GM18951 (cell line): ENCODE measurements at regions not wholly inside any gene's neighbourhood (a gene's known extent, or its start where the extent isn't known, plus 50 kb on each side); places are given as distances from the start of the nearest gene placed in this dataset.

Source experiments
- POLR2A ChIP-seq: IDR thresholded peaks from 4 replicates; pipeline ENCODE4 v1.6.1; 2011; ENCODE audit warnings: mild to moderate bottlenecking; ENCODE audit not compliant: insufficient read length, insufficient read depth; ENCODE audit errors: extremely low read depth
- in situ Hi-C: fragments of 300-500 bp; cut with MboI; formaldehyde crosslinking; loops from one replicate; pipeline ENCODE4 v1.12.0; 2022; ENCODE audit warnings: low sequenced_read_pairs, mixed read lengths, inconsistent platforms; ENCODE audit not compliant: unreplicated experiment

GRCh38 chr13:109541081-109541480 is 245.3 kb downstream of the IRS2 start:
- in situ Hi-C loops: no loop called here

GRCh38 chr13:109537584-109537983 is 248.8 kb downstream of the IRS2 start:
- in situ Hi-C loops: no loop called here
- TF ChIP-seq POLR2A: no peak

More at GRCh38 chr13:109541081-109541480, 245.3 kb downstream of the IRS2 start:
- TF ChIP-seq POLR2A: no peak

- TF ChIP-seq POLR2A: no peak
- in situ Hi-C loops: no loop called here
These were observed 253.0 kb downstream of the IRS2 start for GRCh38 chr13:109533350-109533749.

GRCh38 chr13:109529964-109530363 is 256.4 kb downstream of the IRS2 start:
- in situ Hi-C loops: no loop called here
- TF ChIP-seq POLR2A: no peak

- in situ Hi-C loops: no loop called here
These were observed 264.7 kb downstream of the IRS2 start for GRCh38 chr13:109521719-109522118.

GRCh38 chr13:109517517-109517916 is 268.9 kb downstream of the IRS2 start:
- TF ChIP-seq POLR2A: no peak
- in situ Hi-C loops: no loop called here

More at GRCh38 chr13:109521719-109522118, 264.7 kb downstream of the IRS2 start:
- TF ChIP-seq POLR2A: no peak

GRCh38 chr13:109516186-109516585 is 270.2 kb downstream of the IRS2 start:
- in situ Hi-C loops: no loop called here
- TF ChIP-seq POLR2A: no peak

- in situ Hi-C loops: no loop called here
- no peak for TF ChIP-seq POLR2A
These were observed 276.4 kb downstream of the IRS2 start for GRCh38 chr13:109510013-109510412.

GRCh38 chr13:109509154-109509900 is 277.1 kb downstream of the IRS2 start:
- in situ Hi-C loops: no loop called here
- TF ChIP-seq POLR2A: no peak

GRCh38 chr13:109500146-109500773 is 286.1 kb downstream of the IRS2 start:
- no peak for TF ChIP-seq POLR2A
- in situ Hi-C loops: no loop called here

GRCh38 chr13:109497917-109498316 is 288.5 kb downstream of the IRS2 start:
- in situ Hi-C loops: no loop called here
- no peak for TF ChIP-seq POLR2A

GRCh38 chr13:109496216-109496615 is 290.2 kb downstream of the IRS2 start:
- in situ Hi-C loops: no loop called here

GRCh38 chr13:109494925-109495369 is 291.4 kb downstream of the IRS2 start:
- TF ChIP-seq POLR2A: no peak
- in situ Hi-C loops: no loop called here

More at GRCh38 chr13:109496216-109496615, 290.2 kb downstream of the IRS2 start:
- TF ChIP-seq POLR2A: no peak

GRCh38 chr13:109485136-109485794 is 301.1 kb downstream of the IRS2 start:
- no peak for TF ChIP-seq POLR2A
- in situ Hi-C loops: no loop called here

GRCh38 chr13:109483284-109483683 is 303.1 kb downstream of the IRS2 start:
- in situ Hi-C loops: no loop called here
- no peak for TF ChIP-seq POLR2A
